IMR-90 (cell line): ENCODE measurements at regions not wholly inside any gene's neighbourhood (a gene's known extent, or its start where the extent isn't known, plus 50 kb on each side); places are given as distances from the start of the nearest gene placed in this dataset.
A peak's percentile ranks its signal among the peaks of the same experiment; 100 is the strongest.
"Not testable (repeated sequence)": the region's sequence is repeated elsewhere in the genome, so short reads cannot be mapped to it uniquely, and the experiment has no call there.

Source experiments
- ATAC-seq: fragments of 200-7000 bp; cut with Tn5 transposase; 2 replicates; pipeline ENCODE4 v1.9.1; 2020; ENCODE audit warnings: low read depth, mild to moderate bottlenecking, moderate library complexity
- BruUV-seq: library from RNA; stranded (reverse); fragments of 400-500 nt; replicated peaks from 2 replicates; lab custom pipeline; 2021; lab: Mats Ljungman, UMichigan
- CTCF ChIA-PET: fragments of 300-600 bp; formaldehyde crosslinking; extraction: SDS; loops from one replicate; lab custom pipeline; 2021; ENCODE audit warnings: antibody characterized with exemption; lab: Yijun Ruan, JAX
- POLR2A ChIA-PET: fragments of 300-600 bp; sonication (Branson Sonifier 250); formaldehyde crosslinking; loops from one replicate; lab custom pipeline; 2022; ENCODE audit warnings: antibody characterized with exemption; ENCODE audit not compliant: unreplicated experiment; lab: Charles Lee
- DNase-seq: peaks from one replicate; pipeline ENCODE4 v3.0.0; 2013
- H2AFZ ChIP-seq: replicated peaks from 2 replicates; pipeline ENCODE3; 2013; ENCODE audit warnings: low read length, mild to moderate bottlenecking; ENCODE audit not compliant: poor library complexity
- H2AK5ac ChIP-seq: 2 replicates; pipeline ENCODE4 v1.6.1; 2013; ENCODE audit warnings: low read depth, low read length, inconsistent platforms
- H2AK9ac ChIP-seq: replicated peaks from 2 replicates; pipeline ENCODE3; 2013; ENCODE audit warnings: mild to moderate bottlenecking, low read depth, low read length, moderate library complexity; ENCODE audit not compliant: poor library complexity
- H2BK120ac ChIP-seq: 2 replicates; pipeline ENCODE4 v1.6.1; 2013; ENCODE audit warnings: low read depth, low read length, inconsistent platforms
- H2BK15ac ChIP-seq: 3 replicates; pipeline ENCODE4 v1.6.1; 2013; ENCODE audit warnings: low read depth, low read length, inconsistent platforms
- H2BK20ac ChIP-seq: 2 replicates; pipeline ENCODE4 v1.6.1; 2013; ENCODE audit warnings: low read depth, mild to moderate bottlenecking, inconsistent platforms, low read length, moderate library complexity
- H2BK5ac ChIP-seq: 2 replicates; pipeline ENCODE4 v1.6.1; 2013; ENCODE audit warnings: mild to moderate bottlenecking, low read depth, low read length, inconsistent platforms; ENCODE audit not compliant: poor library complexity, severe bottlenecking
- H3K14ac ChIP-seq: replicated peaks from 2 replicates; pipeline ENCODE4 v1.6.1; 2013; ENCODE audit warnings: low read depth, low read length, inconsistent platforms
- H3K18ac ChIP-seq: 2 replicates; pipeline ENCODE4 v1.6.1; 2013; ENCODE audit warnings: low read depth, low read length, control low read depth
- H3K23ac ChIP-seq: 2 replicates; pipeline ENCODE4 v1.6.1; 2013; ENCODE audit warnings: low read depth, low read length, inconsistent platforms
- H3K27ac ChIP-seq: 2 replicates; pipeline ENCODE4 v1.5.1; 2013; ENCODE audit warnings: mild to moderate bottlenecking, control low read depth, low read length; ENCODE audit not compliant: insufficient read depth
- H3K27me3 ChIP-seq: 2 replicates; pipeline ENCODE4 v1.6.1; 2013; ENCODE audit warnings: low read length; ENCODE audit not compliant: control insufficient read depth, insufficient read depth
- H3K36me3 ChIP-seq: 2 replicates; pipeline ENCODE4 v1.6.1; 2013; ENCODE audit warnings: low read length, mixed read lengths; ENCODE audit not compliant: control insufficient read depth, insufficient read depth
- H3K4ac ChIP-seq: 2 replicates; pipeline ENCODE4 v1.6.1; 2013; ENCODE audit warnings: low read depth, low read length, inconsistent platforms
- H3K4me1 ChIP-seq: 2 replicates; pipeline ENCODE4 v1.6.1; 2013; ENCODE audit warnings: low read length, mixed read lengths; ENCODE audit not compliant: control insufficient read depth, insufficient read depth
- H3K4me2 ChIP-seq: 2 replicates; pipeline ENCODE4 v1.6.1; 2013; ENCODE audit warnings: low read depth, mild to moderate bottlenecking, control low read depth, low read length, moderate library complexity
- H3K4me3 ChIP-seq: 2 replicates; pipeline ENCODE4 v1.5.1; 2013; ENCODE audit warnings: low read depth, mild to moderate bottlenecking, control low read depth, low read length, moderate library complexity; ENCODE audit not compliant: insufficient read depth
- H3K56ac ChIP-seq: 2 replicates; pipeline ENCODE4 v1.6.1; 2013; ENCODE audit warnings: low read length, inconsistent platforms; ENCODE audit not compliant: insufficient read depth; ENCODE audit errors: extremely low read depth
- H3K79me1 ChIP-seq, 2 experiments: 2 replicates each; pipeline ENCODE4 v1.6.1; 2013; ENCODE audit warnings: low read length in 2 of 2, inconsistent platforms in 1 of 2, low read depth in 1 of 2
- H3K9ac ChIP-seq: 2 replicates; pipeline ENCODE4 v1.6.1; 2013; ENCODE audit warnings: low read depth, low read length, control low read depth
- H3K9me1 ChIP-seq: 2 replicates; pipeline ENCODE4 v1.6.1; 2013; ENCODE audit warnings: low read length, inconsistent platforms; ENCODE audit not compliant: insufficient read depth
- H3K9me3 ChIP-seq: 2 replicates; pipeline ENCODE4 v1.6.1; 2013; ENCODE audit warnings: low read length; ENCODE audit not compliant: control insufficient read depth, insufficient read depth
- H4K20me1 ChIP-seq: 2 replicates; pipeline ENCODE4 v1.6.1; 2013; ENCODE audit warnings: low read length, inconsistent platforms; ENCODE audit not compliant: insufficient read depth
- H4K5ac ChIP-seq: 2 replicates; pipeline ENCODE4 v1.6.1; 2013; ENCODE audit warnings: mild to moderate bottlenecking, low read depth, low read length, control low read depth
- H4K8ac ChIP-seq, 2 experiments: 2 replicates each; pipeline ENCODE4 v1.6.1; 2013; ENCODE audit warnings: low read depth in 2 of 2, low read length in 2 of 2, control low read depth in 1 of 2, inconsistent platforms in 1 of 2
- H4K91ac ChIP-seq: 2 replicates; pipeline ENCODE4 v1.6.1; 2013; ENCODE audit warnings: low read depth, low read length, inconsistent platforms; ENCODE audit not compliant: insufficient read depth
- FOS ChIP-seq: fragments of 150-350 bp; IDR thresholded peaks from 2 replicates; pipeline ENCODE4 v1.6.1; 2016; ENCODE audit warnings: low read depth, low read length
- MAFK ChIP-seq: IDR thresholded peaks from 2 replicates; pipeline ENCODE4 v1.6.1; 2012; ENCODE audit warnings: low read depth, low read length, improper control_type of control experiment
- MAZ ChIP-seq: IDR thresholded peaks from 2 replicates; pipeline ENCODE4 v1.6.1; 2012; ENCODE audit warnings: low read depth, mild to moderate bottlenecking, low read length, improper control_type of control experiment, moderate library complexity, borderline replicate concordance
- RAD21 ChIP-seq: IDR thresholded peaks from 2 replicates; pipeline ENCODE4 v1.6.1; 2012; ENCODE audit warnings: low read length, improper control_type of control experiment
- WGBS, 2 experiments: methylation state at CpG; one replicate each; pipeline versions ENCODE4 v1.1.5 to v1.1.7; 2013; ENCODE audit warnings: missing lambda C conversion rate in 2 of 2; ENCODE audit not compliant: insufficient read length in 1 of 2; ENCODE audit errors: extremely low coverage in 2 of 2; 5-methylcytosine and 5-hydroxymethylcytosine counted together
- dilution Hi-C: fragments of 300-500 bp; cut with HindIII; formaldehyde crosslinking; loops from one replicate; pipeline ENCODE4 v1.14.3; 2018; ENCODE audit warnings: low sequenced_read_pairs; ENCODE audit not compliant: unreplicated experiment
- in situ Hi-C: fragments of 300-500 bp; cut with MboI; formaldehyde crosslinking; loops from 3 replicates; pipeline ENCODE4 v1.14.3; 2019; ENCODE audit warnings: low sequenced_read_pairs, inconsistent platforms, mixed read lengths
- intact Hi-C: fragments of 100-400 bp; cut with micrococcal nuclease; formaldehyde crosslinking; loops from 2 replicates; pipeline ENCODE4 v1.10.0; 2022

GRCh38 chr1:100799954-100800612 lies 80.5 kb downstream of the VCAM1 start:
- CTCF ChIA-PET = interaction anchor here (0.7 kb wide), 1 partner anchor 131 kb away, joined by 3 read pairs; no protein-coding TSS in a partner anchor
- Histone ChIP-seq H3K9ac (no peak overlapping the region), H3K4me2 (peak overlapping the region; percentile 16; the same call in 1 of the 2 replicates)

GRCh38 chr1:100801256-100801655 lies 81.7 kb downstream of the VCAM1 start:
- H4K5ac ChIP-seq, H3K4me1 ChIP-seq, H3K18ac ChIP-seq, BruUV-seq, H4K20me1 ChIP-seq, H3K4me2 ChIP-seq, H2AK9ac ChIP-seq, H3K14ac ChIP-seq, H2AFZ ChIP-seq, H2BK120ac ChIP-seq, H3K27ac ChIP-seq, H2BK15ac ChIP-seq, H2AK5ac ChIP-seq, H3K9me1 ChIP-seq, H3K23ac ChIP-seq, intact Hi-C loops, dilution Hi-C loops, H2BK5ac ChIP-seq, H3K4ac ChIP-seq, H3K79me1 ChIP-seq, CTCF ChIA-PET, H4K91ac ChIP-seq, H3K36me3 ChIP-seq, H3K56ac ChIP-seq, in situ Hi-C loops, H4K8ac ChIP-seq, ATAC-seq, H3K27me3 ChIP-seq, H2BK20ac ChIP-seq, POLR2A ChIA-PET, H3K9ac ChIP-seq, H3K4me3 ChIP-seq, DNase-seq, H3K9me3 ChIP-seq: not testable (repeated sequence)
- no CpG with 5 or more reads among the region's 4 CpGs for WGBS, 2 experiments

More at GRCh38 chr1:100799954-100800612, 80.5 kb downstream of the VCAM1 start:
- peak; percentile 89 for ATAC-seq
- BruUV-seq = no TSS peak
- Histone ChIP-seq H3K9me3 (no peaks in the 10 kb centered on the region; the same call in 1 of the 2 replicates), H4K8ac (peak overlapping the region; percentile 14 to 72; a peak in 3 of 4 replicates), H3K4me1 (peaks cover 11% of the 10 kb centered on the region), H3K79me1 (no peaks in the 10 kb centered on the region), H2AK9ac (no peak overlapping the region), H2AK5ac (peak overlapping the region; percentile 85), H3K27ac (peak overlapping the region; percentile 78; the same call in 1 of the 2 replicates), H3K18ac (peak overlapping the region; percentile 94), H4K5ac (peak overlapping the region; percentile 61), H3K56ac (peak overlapping the region; percentile 69; the same call in 1 of the 2 replicates), H2BK15ac (peak overlapping the region; percentile 69; the same call in 2 of the 3 replicates), H3K27me3 (no peaks in the 10 kb centered on the region), H3K36me3 (no peaks in the 10 kb centered on the region), H4K20me1 (no peaks in the 10 kb centered on the region), H2BK120ac (peak overlapping the region; percentile 61), H2BK20ac (peak overlapping the region; percentile 98), H4K91ac (peak overlapping the region; percentile 87), H2BK5ac (peak overlapping the region; percentile 75), H3K4me3 (no peak overlapping the region), H3K4ac (peak overlapping the region; percentile 77), H3K14ac (peak overlapping the region; percentile 33), H2AFZ (peak overlapping the region; percentile 10), H3K23ac (peak overlapping the region; percentile 67), H3K9me1 (no peaks in the 10 kb centered on the region; the same call in 1 of the 2 replicates)
- DNase-seq = peak; percentile 66
- in situ Hi-C loops (no loop called here), dilution Hi-C loops (no loop called here), intact Hi-C loops (loop anchor here (10.0 kb wide), 1 partner anchor 175 kb away; no protein-coding TSS in a partner anchor)
- no CpG with 5 or more reads among the region's 1 CpG for WGBS, 2 experiments
- POLR2A ChIA-PET = no interaction called here
- TF ChIP-seq FOS (0 out of 2 replicates have a peak, but pooled peaks have one; percentile 6), MAFK (peak; percentile 81), MAZ (no peak), RAD21 (no peak)
